Tongue (tissue), 2 donors: ENCODE measurements at regions not wholly inside any gene's neighbourhood (a gene's known extent, or its start where the extent isn't known, plus 50 kb on each side); places are given as distances from the start of the nearest gene placed in this dataset. TPM values are rescaled to one million over a fixed set of nuclear protein-coding genes. Genes with fewer than 3 reads are reported as not detected.
A peak's percentile ranks its signal among the peaks of the same experiment; 100 is the strongest.

Experiments used
- DNase-seq: peaks from one replicate; pipeline ENCODE4 v3.0.0-alpha.2; 2015
- small RNA-seq: library from RNA; depleted of rRNA; stranded (forward); fragments of <200 nt; gene quantifications from one replicate; pipeline ENCODE3, GENCODE V24; 2014; ENCODE audit warnings: low replicate concordance

DNA sequence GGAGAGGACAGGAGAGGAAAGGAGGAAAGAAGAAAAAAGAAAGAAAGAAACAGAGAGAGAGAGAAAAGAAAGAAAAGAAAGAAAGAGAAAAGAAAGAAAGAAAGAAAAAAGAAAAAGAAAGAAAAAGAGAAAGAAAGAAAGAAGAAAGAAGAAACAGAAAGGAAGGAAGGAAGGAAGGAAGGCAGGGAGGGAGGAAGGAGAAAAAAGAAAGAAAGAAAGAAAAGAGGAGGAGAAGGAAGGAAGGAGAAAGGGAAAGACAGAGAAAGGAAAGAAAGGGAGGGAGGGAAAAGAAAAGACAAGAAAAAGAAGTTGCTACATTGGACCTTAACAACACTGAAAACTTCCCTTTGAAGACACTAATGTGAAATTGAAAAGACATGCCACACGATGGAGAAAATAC is 56.6 kb upstream of the CCL2 start:
- DNase-seq: no peak

DNA sequence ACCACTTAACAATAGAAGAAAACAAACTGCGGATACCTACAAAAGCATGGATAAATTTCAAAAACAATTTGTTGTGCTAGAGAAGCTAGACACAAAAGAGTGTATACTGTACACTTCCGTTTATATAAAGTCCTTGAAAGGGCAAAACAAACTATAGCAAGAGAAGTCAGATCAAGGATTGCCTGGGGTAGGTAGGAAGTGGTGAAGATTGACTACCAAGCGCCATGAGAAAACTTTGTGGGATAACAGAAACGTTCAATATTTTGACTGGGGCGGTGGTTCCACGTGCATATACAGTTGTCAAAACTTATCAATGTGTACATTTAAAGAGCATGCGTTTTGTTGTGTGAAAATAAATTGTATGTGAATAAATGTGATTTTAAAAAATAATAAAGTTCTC is 55.6 kb upstream of the CCL2 start:
- no peak for DNase-seq

DNA sequence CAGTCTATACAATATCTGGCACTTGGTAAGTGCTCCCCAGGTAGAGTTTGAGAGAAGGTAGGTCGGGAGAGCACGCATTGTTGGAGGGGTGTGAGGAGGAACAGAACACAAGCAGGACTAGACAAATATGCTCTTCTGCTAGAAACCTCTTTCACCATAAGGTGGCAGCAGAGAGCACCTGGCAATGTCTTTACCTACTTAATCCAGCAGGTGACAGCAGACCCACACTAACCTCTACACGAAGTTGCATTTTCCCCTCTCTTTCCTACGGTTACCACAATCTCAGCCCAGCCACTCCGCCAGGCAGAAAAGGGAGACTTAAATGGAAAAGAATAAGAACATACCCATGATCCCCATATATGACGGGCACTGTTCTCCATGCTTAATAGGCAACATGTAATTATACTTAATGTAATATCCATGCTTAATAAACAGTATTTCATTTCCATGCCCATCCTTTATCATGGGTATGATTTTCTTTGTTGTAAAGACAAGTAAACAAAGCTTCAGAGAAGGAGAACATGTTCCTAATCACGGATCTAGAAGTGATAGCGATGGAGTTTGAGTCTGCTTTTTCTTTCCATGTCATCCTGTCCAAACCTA is 55.1 kb upstream of the CCL2 start:
- peak; percentile 94 for DNase-seq

DNA sequence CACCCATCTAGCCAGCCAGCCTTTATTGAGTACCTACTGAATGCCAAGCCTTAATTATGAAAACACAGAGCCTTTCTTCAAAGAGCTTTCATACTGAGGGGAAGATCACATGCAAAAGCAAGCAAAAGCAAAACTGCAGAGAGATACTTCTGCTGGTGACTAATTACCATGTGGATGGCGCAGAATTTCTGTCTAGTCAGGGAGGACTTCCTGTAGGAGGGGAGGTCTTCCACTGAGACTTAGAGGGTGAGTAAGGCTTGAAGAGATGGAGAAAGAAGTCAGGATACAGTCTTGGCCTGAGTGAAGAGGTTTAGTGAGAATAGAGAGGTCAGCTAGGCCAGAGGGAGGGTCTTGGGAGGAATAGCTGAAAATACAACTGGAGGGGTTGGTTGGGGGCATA is 53.9 kb upstream of the CCL2 start:
- no peak for DNase-seq

DNA sequence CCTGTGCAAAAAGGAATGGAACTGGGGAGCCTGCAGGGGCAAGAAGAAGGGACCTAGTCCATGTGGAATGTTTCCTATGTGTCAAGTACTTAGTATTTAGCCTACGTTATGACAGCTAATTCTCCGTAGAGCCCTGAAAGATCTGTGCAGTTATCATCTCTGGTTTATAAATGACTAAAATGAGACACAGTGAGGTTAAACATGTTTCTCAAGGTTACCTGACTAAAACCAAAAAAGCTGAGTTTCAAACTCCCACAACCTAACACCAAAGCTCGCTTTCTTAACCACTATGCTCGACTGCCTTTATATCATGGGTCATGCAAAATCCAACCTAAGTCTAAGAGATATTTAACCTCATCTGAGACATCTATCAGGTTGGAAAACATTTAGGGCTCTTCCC is 53.3 kb upstream of the CCL2 start:
- no peak for DNase-seq

DNA sequence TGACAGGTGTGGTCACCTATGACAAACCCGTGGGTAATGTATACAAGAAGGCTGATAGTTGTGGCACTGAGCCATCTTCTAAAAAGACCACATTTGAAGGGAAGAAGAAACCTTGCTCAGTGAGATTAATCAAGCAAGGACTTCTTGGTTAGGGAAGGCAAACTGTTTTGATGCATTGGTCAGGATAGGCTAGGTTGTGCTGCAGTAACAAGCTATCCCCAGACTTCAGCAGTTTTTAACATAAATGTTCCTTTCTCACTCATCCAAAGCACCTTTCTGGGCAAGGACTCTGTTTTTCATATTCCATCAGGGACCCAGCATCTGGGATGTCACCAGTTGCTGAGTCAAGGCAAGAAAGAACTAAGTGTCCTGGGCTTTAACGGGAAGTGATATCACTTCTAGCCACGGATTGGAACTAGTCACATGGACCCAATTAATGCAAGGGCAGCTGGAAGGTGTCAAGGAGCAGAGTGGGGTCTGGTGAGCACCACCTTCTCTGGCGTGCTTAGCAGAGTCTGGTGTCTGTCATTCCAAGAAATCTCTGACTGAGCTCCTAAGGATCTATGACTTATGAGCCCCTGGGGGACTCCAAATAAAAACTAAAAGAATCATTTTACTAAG is 52.0 kb upstream of the CCL2 start:
- DNase-seq: no peak

DNA sequence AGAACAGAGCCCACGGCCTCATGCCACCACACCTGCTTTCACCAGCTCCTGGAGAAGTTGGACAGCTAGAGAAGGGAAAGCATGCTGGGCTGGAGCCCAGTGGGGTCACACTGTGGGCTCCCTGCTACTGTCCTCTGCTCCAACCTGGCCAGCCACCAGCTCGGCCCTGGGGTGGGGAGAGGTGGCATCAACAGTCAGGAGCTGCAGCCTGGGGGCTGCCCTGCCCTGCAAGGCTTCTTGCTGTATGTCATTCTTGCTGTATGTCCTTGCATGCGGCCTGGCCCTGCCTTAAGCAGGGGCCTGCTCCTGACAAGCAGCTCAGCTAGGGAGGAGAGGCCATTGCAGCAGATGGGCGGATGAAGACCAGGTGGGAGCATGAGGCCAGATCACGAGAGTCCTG is 50.7 kb upstream of the CCL2 start:
- no peak for DNase-seq

Small RNAs in the stretch of these regions (small RNA-seq; reads per million reads assigned to genes)
- not detected for gene RNA5SP438
